IPS-11a (cell line): ENCODE measurements at regions not wholly inside any gene's neighbourhood (a gene's known extent, or its start where the extent isn't known, plus 50 kb on each side); places are given as distances from the start of the nearest gene placed in this dataset.

ENCODE experiments used
- H3K4me3 ChIP-seq: one replicate; pipeline ENCODE4 v1.5.1; 2013; ENCODE audit warnings: low read depth, low read length, control low read depth

- no peak overlapping the region for H3K4me3 ChIP-seq
Measured at GRCh38 chr1:65486613-65487012, 66.1 kb downstream of the LEPR start.

GRCh38 chr1:65489481-65489880 is 69.0 kb downstream of the LEPR start:
- H3K4me3 ChIP-seq: no peak overlapping the region

DNA sequence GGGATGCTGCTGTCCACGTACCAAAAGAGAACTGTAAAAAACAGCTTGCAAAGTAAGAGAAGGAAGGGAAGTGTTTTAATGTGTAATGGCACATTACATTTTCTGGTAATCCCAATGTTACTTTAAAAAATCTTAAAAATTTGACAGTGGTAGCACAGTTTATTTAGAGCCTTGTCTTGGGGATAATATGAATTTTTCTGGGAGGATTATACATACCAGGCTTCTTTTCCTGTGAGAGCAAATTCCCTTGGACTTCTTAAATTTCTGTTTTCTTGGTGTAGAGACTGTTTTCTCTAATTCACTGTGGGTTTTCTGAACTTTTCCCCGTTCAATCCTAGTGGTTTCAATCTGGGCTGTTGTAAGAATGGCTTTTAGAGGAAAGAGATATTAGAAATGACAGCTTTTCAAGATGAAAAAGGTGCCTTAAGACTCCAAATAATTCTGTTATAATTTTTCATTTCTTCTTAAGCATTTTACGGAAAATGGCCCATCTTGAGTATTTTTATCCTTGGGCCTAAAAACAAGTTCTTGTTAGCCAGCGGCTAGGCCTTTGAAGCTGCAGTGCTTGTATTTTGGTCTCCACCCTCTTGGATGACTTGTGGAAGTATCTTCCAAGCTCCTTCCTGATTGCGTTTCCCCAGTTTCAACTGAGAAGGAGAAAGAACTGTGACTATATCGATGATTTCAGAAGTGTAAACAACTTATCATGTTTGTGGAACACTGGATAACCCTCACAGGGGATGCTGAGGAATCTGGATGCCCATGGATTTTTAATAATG is 70.0 kb downstream of the LEPR start:
- no peak overlapping the region for H3K4me3 ChIP-seq

DNA sequence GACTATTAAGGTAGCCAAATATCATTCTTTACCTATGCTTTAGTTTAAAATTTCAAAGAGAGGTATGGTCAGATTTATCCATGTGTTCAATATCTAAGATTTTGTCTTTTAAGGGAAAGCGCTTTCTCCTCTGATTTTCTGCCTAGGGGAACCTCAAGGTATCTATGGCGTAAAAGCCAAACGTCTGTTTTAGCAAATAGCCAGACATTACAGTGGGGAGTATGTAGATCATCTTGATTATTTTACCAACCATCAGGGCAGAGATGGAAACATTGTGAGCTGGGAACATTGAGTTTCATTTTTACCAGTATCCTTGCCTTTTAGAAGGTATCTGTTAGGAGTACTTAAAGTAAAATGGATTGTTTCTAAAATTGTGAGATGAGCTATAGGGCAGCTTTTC is 71.0 kb downstream of the LEPR start:
- H3K4me3 ChIP-seq: no peak overlapping the region

DNA sequence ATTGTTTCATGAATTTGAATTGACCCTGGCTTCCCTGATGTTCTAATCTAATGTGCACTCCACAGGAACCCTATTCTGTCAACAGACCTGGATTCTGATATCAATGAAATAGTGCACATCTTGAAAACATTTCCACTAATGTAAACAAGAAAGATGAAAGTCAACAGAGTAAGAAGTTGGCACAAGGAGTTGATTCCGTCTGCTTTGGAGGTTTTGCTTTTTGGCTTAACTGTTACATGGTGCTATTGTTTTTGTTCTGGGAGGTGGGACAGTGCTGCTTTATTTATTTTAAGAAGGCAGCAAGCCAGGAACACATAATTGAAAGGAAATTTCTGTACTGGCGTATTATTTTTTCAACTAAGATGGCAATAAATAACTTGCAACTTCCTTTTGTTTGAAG is 73.3 kb downstream of the LEPR start:
- no peak overlapping the region for H3K4me3 ChIP-seq

GRCh38 chr1:65494671-65495070 is 74.2 kb downstream of the LEPR start:
- H3K4me3 ChIP-seq: no peak overlapping the region

GRCh38 chr1:65495137-65495536 is 74.7 kb downstream of the LEPR start:
- no peak overlapping the region for H3K4me3 ChIP-seq

- H3K4me3 ChIP-seq: no peak overlapping the region
Measured at GRCh38 chr1:65497256-65497830, 76.9 kb downstream of the LEPR start.

DNA sequence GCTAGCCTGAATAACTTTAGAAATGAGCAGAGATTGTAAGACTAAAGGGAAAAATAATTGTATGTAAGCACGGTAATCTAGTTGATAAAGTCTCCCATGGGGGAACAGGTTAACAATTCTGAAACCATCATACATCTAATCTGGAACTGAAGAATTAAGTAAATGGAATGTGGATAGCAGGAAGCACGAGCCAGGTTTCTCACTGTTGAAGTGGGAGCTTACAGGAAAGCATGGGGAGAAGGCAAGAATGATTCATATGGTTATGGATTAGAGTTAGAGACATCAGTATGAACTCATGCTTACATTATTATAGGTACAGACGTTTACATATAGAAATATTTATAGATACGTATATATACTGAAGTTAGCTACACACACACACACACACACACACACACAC is 83.0 kb downstream of the LEPR start:
- no peak overlapping the region for H3K4me3 ChIP-seq

DNA sequence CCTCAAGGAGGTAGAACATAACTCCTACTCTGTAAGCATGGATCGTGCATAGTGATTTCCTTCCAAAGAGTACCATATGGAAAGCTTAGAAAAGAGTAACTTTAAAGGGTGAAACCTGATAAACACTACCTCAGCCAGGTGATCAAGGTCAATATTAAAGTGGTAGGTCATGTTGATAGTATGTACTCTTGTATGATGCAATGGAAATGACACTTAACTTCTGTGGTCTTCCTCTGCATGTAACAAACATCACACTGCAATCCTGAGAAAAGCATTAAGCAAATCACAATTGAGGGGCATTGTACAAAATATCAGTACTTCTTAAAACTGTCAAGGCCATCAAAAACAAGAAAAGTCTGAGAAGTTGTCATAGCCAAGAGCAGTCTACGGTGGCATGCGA is 83.8 kb downstream of the LEPR start:
- H3K4me3 ChIP-seq: no peak overlapping the region

- no peak overlapping the region for H3K4me3 ChIP-seq
Measured at GRCh38 chr1:65505547-65506300, 85.3 kb downstream of the LEPR start.

DNA sequence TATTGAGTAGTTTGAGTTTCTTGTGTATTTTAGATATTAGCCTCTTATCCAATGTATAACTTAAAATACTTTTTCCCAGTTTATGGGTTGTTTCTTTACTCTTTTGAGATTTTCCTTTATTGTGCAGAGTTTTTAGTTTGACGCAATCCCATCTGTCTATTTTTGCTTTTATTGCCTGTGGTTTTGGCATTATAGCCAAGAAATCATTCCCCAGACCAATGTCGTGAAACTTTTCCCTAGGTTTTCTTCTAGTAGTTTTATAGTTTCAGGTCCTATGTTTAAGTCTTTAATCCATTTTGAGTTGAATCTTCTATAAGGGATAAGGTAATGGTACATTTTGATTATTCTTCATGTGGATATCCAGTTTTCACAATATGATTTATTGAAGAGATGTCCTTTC is 87.6 kb downstream of the LEPR start:
- H3K4me3 ChIP-seq: no peak overlapping the region

DNA sequence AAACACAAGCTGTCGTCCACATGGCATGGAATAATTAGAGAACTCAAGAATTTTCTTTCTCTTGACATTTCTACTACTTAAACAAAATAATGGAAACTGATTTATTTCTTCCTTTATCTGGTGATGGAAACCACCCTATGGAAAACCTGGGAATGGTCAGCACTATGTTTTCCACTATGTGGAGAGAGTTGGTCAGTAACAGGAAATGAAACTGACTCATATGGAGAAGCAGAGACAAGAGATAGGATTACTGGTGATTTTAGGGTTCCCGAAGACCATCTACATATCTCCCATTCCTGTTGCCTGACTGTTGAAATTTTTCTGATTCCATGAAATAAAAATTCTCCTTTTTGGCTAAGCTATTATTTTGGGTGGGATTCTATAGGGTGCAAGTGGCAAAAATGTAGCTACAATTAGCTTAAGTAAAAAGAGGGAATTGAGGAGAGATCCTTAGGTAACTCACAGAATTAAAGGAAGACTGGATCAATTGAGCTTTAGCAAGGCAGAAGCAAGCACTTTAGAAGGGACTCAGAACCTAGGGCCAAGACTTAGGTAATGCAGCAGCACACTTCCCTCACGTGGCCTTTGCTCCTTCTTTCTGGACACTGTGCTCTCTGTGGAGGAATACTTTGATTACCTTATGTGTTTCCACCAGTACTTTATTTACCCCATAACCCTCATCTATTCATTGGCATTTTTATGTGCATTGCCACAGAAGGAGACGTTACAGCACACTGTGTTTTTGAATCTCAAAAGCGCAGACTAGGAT is 89.6 kb downstream of the LEPR start:
- no peak overlapping the region for H3K4me3 ChIP-seq

DNA sequence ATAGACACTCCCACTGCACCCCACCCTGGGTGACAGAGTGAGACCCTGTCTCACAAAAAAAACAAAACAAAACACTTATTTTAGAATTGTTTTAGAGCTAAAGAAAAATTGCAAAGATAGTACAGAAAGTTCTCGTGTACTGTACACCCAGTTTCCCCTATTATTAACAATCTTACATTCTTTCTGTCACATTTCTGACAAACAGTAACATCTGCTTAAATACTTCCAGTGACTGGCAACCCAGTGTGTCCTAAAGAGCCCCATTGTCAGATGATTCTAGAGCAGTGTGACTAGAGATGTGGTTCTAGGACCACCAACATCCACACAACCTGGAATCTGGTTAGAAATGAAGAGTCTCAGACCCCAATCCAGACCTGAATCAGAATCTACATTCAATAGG is 90.5 kb downstream of the LEPR start:
- no peak overlapping the region for H3K4me3 ChIP-seq

DNA sequence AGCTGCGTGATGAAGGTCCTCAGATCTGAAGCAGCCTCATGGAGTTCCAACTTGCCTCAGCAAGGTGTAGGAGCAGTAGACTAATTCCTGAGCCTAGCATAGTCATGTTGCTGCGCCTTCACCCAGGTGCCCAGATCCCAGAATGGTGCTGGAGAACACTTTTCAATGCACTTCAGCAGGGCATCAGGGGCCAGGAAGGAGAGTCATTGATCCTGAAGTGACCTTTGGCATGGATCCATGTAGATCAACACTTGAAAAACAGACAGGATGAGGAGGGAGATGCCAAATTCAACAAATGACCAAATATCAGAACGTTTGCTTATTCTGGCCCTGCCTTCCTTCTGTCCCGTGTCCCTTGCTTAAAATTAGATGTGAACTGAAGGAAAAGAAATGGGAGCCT is 91.9 kb downstream of the LEPR start:
- H3K4me3 ChIP-seq: no peak overlapping the region

DNA sequence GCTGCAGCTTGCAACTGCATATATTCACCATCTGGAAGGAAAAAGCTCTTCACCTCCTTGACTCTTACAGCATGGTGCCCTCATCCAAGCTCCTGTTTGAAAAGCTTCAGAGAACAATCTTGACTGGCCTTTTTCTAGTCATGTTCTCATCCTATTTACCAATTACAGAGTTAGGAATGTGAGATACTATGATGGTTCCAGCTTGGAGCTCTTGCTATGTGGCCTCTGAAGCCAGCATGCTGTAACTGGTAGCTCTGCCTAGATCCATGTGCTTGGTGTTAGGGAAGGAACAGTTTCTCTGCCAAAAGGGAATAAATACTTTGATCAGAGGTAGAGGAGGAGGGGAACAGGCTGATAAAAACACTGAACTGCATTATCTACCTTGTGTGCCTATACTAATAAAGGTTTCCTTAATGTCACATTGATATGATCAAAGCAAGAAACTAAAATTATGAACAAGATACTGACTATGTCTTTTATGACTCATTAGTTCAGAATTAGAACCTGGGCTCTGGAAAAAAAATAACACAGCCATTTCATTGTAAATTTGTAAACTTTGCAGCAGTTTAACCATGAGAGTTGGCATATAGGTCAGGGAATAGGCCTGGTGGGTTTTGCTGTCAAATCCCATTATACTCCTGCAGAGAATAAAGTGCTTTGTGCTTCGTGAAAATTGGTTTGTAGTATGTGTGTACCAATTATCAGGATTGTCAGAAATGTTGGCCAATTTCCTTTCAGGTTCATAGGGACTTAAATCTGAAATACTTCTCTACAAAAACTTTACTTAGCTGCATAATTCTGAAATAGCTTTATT is 92.7 kb downstream of the LEPR start:
- no peak overlapping the region for H3K4me3 ChIP-seq

- H3K4me3 ChIP-seq: no peak overlapping the region
Measured at GRCh38 chr1:65514041-65514440, 93.6 kb downstream of the LEPR start.

DNA sequence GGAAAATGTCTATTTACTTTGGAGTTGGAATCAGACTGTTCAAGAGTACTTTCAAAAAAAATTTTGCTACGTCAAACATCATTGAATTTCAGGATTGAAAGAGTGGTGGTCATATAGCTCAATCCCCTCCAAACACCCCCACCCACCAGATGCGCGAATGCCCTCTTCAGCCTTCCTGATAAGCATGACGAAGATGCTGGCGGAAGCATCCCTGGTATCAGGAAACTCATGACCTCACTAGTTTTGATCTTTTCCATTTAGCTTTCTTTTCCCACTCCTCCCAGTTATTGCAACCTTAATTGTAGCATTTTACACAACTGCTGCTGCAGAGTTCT is 104.4 kb downstream of the LEPR start:
- H3K4me3 ChIP-seq: no peak overlapping the region

DNA sequence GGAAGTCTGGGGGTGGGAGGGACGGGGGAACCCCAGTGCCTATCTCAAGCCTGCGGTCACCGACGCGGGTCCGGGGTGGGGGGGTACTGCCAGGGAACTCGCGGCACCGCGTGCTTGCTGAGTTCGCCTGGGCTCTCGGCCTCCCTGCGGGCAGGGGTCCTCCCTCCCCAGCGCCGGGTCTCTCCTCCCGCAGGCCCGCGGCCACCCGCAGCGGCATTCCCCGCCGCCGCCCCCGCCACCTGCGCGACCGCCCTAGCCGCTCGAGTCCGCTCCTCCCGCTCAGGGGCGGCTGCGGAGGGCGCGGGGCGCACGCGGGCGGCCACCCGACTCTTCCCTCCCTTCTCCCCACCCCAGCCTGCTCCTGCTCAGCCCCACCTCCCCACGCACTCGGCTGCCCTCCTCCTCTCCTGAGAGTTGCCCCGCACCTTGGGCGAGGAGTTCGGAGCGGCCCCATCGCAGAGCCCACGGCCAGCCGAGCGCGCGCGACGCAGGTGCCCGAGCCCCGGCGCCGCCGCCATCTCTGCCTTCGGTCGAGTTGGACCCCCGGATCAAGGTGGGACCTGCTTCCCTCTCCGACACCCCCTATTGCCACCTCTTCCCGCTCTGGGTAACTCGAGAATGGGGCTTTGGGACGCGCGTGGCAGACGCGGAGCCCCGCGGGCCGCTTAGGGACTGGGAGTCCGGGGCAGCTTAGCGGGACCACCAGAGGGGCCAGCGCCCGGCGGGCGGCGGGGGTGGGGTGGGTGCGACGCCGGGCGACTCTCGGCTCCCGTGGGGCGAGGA is 105.0 kb downstream of the LEPR start:
- peak overlapping the region; percentile 47 for H3K4me3 ChIP-seq

DNA sequence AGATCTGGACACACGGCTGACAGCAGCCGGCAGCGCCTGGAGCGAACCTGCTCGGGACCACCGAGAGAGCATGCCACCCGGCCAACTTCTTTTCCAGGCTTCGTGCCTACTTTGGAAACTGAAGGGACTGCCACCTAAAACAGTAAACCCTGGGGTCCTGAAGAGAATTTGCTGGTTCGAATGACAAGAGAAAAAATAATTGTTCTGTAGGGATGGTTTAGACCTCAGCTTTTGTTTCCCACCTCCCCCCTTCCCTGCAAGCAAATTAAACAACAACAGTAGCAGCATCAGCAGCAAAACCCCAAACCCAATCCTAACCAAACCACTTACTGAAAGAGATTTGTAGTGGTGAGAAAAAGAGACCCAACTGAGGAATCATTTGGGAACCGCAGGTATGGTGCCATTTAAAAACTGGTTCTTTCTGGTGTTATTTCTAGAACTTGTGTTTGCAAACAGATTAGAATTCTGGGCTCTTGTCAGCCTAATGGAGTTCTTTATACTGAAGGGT is 105.6 kb downstream of the LEPR start:
- peak overlapping the region; percentile 47 for H3K4me3 ChIP-seq
